MM.1S (cell line): ENCODE measurements at regions not wholly inside any gene's neighbourhood (a gene's known extent, or its start where the extent isn't known, plus 50 kb on each side); places are given as distances from the start of the nearest gene placed in this dataset.

Source experiments
- DNase-seq: peaks from one replicate; pipeline ENCODE4 v3.0.0-alpha.2; 2015
- H2AFZ ChIP-seq: fragments of 300-600 bp; sonication (generic); 2 replicates; pipeline ENCODE4 v1.6.0; 2016; ENCODE audit warnings: antibody characterized with exemption, low read length
- H3F3A ChIP-seq: fragments of 300-600 bp; sonication (generic); 2 replicates; pipeline ENCODE4 v1.6.1; 2016; ENCODE audit warnings: mild to moderate bottlenecking, antibody characterized with exemption, low read length, moderate library complexity, mixed read lengths; ENCODE audit not compliant: insufficient read depth
- H3K27ac ChIP-seq: fragments of 300-600 bp; sonication (generic); 2 replicates; pipeline ENCODE4 v1.5.1; 2016; ENCODE audit warnings: mild to moderate bottlenecking, low read length
- H3K27me3 ChIP-seq: fragments of 300-600 bp; sonication (generic); replicated peaks from 2 replicates; pipeline ENCODE4 v1.6.0; 2016; ENCODE audit warnings: low read length; ENCODE audit not compliant: insufficient read depth
- H3K36me3 ChIP-seq: fragments of 300-600 bp; sonication (generic); replicated peaks from 2 replicates; pipeline ENCODE4 v1.6.1; 2016; ENCODE audit warnings: mild to moderate bottlenecking, low read length, mixed read lengths; ENCODE audit not compliant: insufficient read depth
- H3K4me1 ChIP-seq: fragments of 300-600 bp; sonication (generic); 2 replicates; pipeline ENCODE4 v1.6.1; 2016; ENCODE audit warnings: low read length, mixed read lengths
- H3K4me2 ChIP-seq: fragments of 300-600 bp; sonication (generic); 2 replicates; pipeline ENCODE4 v1.6.0; 2016; ENCODE audit warnings: low read depth, low read length
- H3K4me3 ChIP-seq: fragments of 300-600 bp; sonication (generic); 2 replicates; pipeline ENCODE4 v1.5.1; 2016; ENCODE audit warnings: low read length, mixed read lengths
- H3K79me2 ChIP-seq: fragments of 300-600 bp; sonication (generic); 2 replicates; pipeline ENCODE4 v1.6.1; 2016; ENCODE audit warnings: mixed run types, low read length, mixed read lengths
- H3K9ac ChIP-seq: fragments of 300-600 bp; sonication (generic); 2 replicates; pipeline ENCODE4 v1.6.1; 2016; ENCODE audit warnings: low read length, mixed read lengths
- H3K9me2 ChIP-seq: fragments of 300-600 bp; sonication (generic); replicated peaks from 2 replicates; pipeline ENCODE4 v1.6.1; 2016; ENCODE audit warnings: mild to moderate bottlenecking, low read length, mixed read lengths; ENCODE audit not compliant: insufficient read depth
- H3K9me3 ChIP-seq: fragments of 300-600 bp; sonication (generic); replicated peaks from 2 replicates; pipeline ENCODE4 v1.6.1; 2016; ENCODE audit warnings: mild to moderate bottlenecking, low read length, mixed read lengths; ENCODE audit not compliant: insufficient read depth
- H4K20me1 ChIP-seq: fragments of 300-600 bp; sonication (generic); 2 replicates; pipeline ENCODE4 v1.6.1; 2016; ENCODE audit warnings: mild to moderate bottlenecking, low read length, moderate library complexity, mixed read lengths; ENCODE audit not compliant: insufficient read depth
- EZH2 ChIP-seq: fragments of 300-600 bp; sonication (generic); optimal IDR thresholded peaks from 2 replicates; pipeline ENCODE3; 2017; ENCODE audit warnings: low read depth, mild to moderate bottlenecking, antibody characterized with exemption, low read length, mixed read lengths
- EZH2phosphoT487 ChIP-seq: fragments of 300-600 bp; sonication (generic); IDR thresholded peaks from 2 replicates; pipeline ENCODE4 v1.6.1; 2018; ENCODE audit warnings: antibody characterized with exemption, low read length
- TF ChIP-seq, protein P1 (sequence below): fragments of 300-600 bp; sonication (generic); IDR thresholded peaks from 2 replicates; pipeline ENCODE4 v1.5.1; 2016; ENCODE audit warnings: antibody characterized with exemption, low read length, mixed read lengths

DNA sequence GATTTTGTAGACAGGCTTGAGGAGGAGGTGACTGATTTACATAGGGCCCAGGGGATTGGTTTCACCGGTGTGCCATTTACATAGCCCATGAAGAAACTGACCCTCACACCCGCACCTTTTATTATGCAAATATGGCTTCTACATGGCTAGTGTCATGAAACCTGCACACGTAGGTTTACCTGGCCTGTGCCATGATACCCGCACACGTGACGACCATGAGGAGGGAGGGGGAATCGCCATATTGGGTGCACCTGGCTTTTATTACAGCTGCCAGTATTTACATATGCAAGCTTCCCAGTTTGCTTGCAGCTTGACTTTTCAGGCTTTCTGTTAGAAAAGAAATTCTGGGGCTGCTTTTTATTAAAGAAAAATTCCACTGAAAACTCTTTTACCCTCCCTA is 359.7 kb downstream of the ADAM29 start:
- H3K36me3 ChIP-seq: no peaks in the 10 kb centered on the region
- H3K4me3 ChIP-seq: no peak overlapping the region
- no peaks in the 10 kb centered on the region for H3K27me3 ChIP-seq
- no peaks in the 10 kb centered on the region for H3K79me2 ChIP-seq
- no peak overlapping the region for H3K27ac ChIP-seq
- DNase-seq: no peak
- no peaks in the 10 kb centered on the region for H4K20me1 ChIP-seq
- no peaks in the 10 kb centered on the region for H3K4me1 ChIP-seq
- no peak overlapping the region for H3K4me2 ChIP-seq
- TF ChIP-seq, protein P1, sequence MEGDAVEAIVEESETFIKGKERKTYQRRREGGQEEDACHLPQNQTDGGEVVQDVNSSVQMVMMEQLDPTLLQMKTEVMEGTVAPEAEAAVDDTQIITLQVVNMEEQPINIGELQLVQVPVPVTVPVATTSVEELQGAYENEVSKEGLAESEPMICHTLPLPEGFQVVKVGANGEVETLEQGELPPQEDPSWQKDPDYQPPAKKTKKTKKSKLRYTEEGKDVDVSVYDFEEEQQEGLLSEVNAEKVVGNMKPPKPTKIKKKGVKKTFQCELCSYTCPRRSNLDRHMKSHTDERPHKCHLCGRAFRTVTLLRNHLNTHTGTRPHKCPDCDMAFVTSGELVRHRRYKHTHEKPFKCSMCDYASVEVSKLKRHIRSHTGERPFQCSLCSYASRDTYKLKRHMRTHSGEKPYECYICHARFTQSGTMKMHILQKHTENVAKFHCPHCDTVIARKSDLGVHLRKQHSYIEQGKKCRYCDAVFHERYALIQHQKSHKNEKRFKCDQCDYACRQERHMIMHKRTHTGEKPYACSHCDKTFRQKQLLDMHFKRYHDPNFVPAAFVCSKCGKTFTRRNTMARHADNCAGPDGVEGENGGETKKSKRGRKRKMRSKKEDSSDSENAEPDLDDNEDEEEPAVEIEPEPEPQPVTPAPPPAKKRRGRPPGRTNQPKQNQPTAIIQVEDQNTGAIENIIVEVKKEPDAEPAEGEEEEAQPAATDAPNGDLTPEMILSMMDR: no peak
- no peak for TF ChIP-seq EZH2phosphoT487
- TF ChIP-seq EZH2: no peak
- no peaks in the 10 kb centered on the region for H3K9me2 ChIP-seq
- H3K9ac ChIP-seq: no peak overlapping the region
- H2AFZ ChIP-seq: no peak overlapping the region
- H3K9me3 ChIP-seq: no peaks in the 10 kb centered on the region
- H3F3A ChIP-seq: no peaks in the 10 kb centered on the region

DNA sequence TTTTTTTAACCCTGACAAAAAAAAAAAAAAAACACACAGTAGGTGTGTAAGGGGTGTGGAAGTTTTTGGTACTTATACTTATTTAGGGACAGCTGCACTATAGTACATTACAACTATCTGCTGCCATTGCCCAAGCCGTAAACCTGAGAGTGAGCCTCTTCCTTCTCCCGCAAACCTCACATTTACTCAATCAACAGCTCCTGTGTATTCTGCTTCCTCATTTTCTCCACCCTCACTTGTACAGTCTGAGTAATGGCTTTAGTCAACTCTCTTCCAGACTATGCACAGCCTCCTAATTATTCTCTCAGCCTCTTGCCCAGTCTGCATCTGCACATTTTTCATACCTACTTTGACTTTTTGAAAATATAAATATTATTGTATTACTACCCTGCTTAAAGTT is 362.0 kb downstream of the ADAM29 start:
- Histone ChIP-seq H3K4me2 (no peak overlapping the region), H3F3A (no peaks in the 10 kb centered on the region), H3K4me1 (no peaks in the 10 kb centered on the region), H3K79me2 (no peaks in the 10 kb centered on the region), H3K9me3 (no peaks in the 10 kb centered on the region), H3K4me3 (no peak overlapping the region), H3K9me2 (no peaks in the 10 kb centered on the region), H4K20me1 (no peaks in the 10 kb centered on the region), H3K27ac (no peak overlapping the region), H3K36me3 (no peaks in the 10 kb centered on the region), H2AFZ (no peak overlapping the region), H3K9ac (no peak overlapping the region), H3K27me3 (no peaks in the 10 kb centered on the region)
- DNase-seq: no peak
- no peak for TF ChIP-seq EZH2phosphoT487
- TF ChIP-seq EZH2: no peak
- TF ChIP-seq, protein P1: no peak

DNA sequence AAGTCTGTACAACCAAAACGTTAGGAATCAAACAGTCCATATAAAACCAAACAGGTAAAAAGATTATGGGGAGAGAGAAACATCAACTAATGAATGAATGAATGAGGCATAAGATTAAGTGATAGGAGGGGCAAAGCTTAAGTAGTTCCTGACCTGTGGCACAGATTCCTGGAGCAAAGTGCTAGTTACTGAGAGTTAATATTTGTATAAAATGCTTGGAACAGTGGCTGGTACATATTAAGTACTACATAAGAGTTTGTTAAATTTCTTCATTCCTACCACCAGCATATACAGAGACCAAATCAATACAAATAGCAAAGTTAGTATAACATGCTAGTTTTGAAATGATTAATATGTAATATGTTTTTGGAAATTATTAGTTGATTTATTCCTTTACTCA is 363.7 kb downstream of the ADAM29 start:
- no peak overlapping the region for H3K4me2 ChIP-seq
- no peak overlapping the region for H3K27ac ChIP-seq

More for the DNA sequence above, 363.7 kb downstream of the ADAM29 start:
- Histone ChIP-seq H3F3A (no peaks in the 10 kb centered on the region), H3K79me2 (no peaks in the 10 kb centered on the region), H3K4me1 (no peaks in the 10 kb centered on the region), H3K4me3 (no peak overlapping the region), H3K9me3 (no peaks in the 10 kb centered on the region), H2AFZ (no peak overlapping the region), H4K20me1 (no peaks in the 10 kb centered on the region), H3K27me3 (no peaks in the 10 kb centered on the region), H3K36me3 (no peaks in the 10 kb centered on the region), H3K9ac (no peak overlapping the region), H3K9me2 (no peaks in the 10 kb centered on the region)
- TF ChIP-seq, protein P1: no peak
- TF ChIP-seq EZH2phosphoT487 (no peak), EZH2 (no peak)
- no peak for DNase-seq
